GM23248 (cell line): ENCODE measurements at regions not wholly inside any gene's neighbourhood (a gene's known extent, or its start where the extent isn't known, plus 50 kb on each side); places are given as distances from the start of the nearest gene placed in this dataset.

ENCODE experiments used
- EZH2 ChIP-seq: fragments of 200-600 bp; sonication (generic); IDR thresholded peaks from 2 replicates; pipeline ENCODE4 v1.6.1; 2018; ENCODE audit warnings: antibody characterized with exemption, mild to moderate bottlenecking; ENCODE audit not compliant: insufficient read depth, poor library complexity, severe bottlenecking
- EZH2phosphoT487 ChIP-seq: fragments of 200-600 bp; sonication (generic); IDR thresholded peaks from 2 replicates; pipeline ENCODE4 v1.6.1; 2018; ENCODE audit warnings: antibody characterized with exemption, moderate library complexity, mild to moderate bottlenecking, low read depth; ENCODE audit not compliant: insufficient read depth

DNA sequence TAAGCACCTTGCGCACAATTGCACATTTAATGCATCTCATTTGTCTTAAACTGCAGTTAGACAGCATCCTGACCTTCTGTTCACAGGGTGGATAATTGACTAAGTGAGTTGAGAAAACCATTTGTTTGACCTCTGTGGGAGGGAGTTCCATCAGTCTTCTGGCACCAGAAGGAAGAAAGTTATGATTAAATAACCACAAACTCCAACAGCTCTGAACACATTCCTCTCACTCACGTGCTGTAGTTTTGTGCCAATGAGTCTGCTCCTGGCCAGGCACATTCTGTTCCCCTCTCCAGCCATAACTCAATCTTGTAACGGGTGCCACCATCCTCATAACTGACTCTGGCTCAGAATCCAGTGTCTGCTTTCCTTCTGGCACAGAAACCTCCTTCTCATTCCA lies 817.2 kb downstream of the SLITRK1 start:
- TF ChIP-seq EZH2 (no peak), EZH2phosphoT487 (no peak)
